HK-2 (cell line): ENCODE measurements at regions not wholly inside any gene's neighbourhood (a gene's known extent, or its start where the extent isn't known, plus 50 kb on each side); places are given as distances from the start of the nearest gene placed in this dataset.
A peak's percentile ranks its signal among the peaks of the same experiment; 100 is the strongest.
"Not testable (repeated sequence)": the region's sequence is repeated elsewhere in the genome, so short reads cannot be mapped to it uniquely, and the experiment has no call there.

Experiments
- DNase-seq: peaks from one replicate; pipeline ENCODE4 v3.0.0-alpha.2; 2018; ENCODE audit not compliant: unreplicated experiment

DNA sequence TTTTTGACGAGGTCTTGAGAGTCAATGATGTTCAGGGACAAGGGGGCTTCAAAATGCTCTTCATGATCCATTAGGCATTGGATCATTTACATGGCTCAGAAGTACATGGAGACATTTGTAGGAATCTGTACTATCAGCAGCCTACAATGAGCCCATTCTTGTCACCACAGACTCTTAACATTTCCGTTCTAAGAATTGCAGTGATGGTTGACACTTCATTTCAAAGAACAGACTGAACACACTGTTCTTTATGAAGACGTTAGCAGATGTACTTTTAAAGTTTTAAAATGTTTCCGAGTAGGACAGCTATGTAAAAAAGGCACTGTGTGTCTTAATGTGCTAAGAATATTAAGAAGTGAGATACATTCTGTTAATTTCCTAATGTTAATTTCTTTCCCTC is 97.3 kb upstream of the GOT2 start:
- DNase-seq = no peak

GRCh38 chr16:58828901-58829545 is 94.9 kb upstream of the GOT2 start:
- no peak for DNase-seq

DNA sequence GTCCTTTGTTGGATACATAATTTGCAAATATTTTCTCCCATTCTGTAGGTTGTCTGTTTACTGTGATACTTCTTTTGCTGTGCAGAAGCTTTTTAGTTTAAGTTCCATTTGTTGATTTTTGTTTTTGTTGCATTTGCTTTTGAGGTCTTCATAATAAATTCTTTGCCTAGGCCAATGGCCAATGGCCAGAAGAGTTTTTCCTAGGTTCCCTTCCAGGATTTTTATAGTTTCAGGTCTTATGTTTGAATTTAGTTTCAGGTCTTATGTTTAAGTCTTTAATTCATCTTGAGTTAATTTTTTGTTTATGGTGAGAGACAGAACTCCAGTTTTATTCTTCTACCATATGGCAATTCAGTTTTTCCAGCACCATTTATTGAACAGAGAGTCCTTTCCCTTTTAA is 90.1 kb upstream of the GOT2 start:
- DNase-seq = no peak

GRCh38 chr16:58821886-58822285 is 87.8 kb upstream of the GOT2 start:
- DNase-seq = no peak

DNA sequence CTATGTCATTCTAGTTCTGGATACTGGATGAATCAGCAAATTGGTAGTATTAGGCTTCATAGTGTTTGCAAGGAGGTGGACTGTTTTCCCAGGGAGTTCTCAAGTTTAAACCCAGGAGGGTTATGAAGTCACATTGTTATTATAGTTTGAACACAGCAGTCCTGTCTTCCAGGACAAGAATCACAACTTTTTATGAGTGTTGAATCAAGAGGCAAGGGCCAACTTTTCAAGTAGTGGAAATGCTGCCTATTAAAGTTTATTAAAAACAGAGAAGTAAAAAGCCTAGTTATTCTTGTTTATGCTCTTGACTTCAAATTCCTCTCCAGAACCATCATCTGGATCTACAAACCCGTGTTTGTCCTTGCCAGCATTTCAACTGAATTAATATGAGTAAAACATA is 86.3 kb upstream of the GOT2 start:
- no peak for DNase-seq

DNA sequence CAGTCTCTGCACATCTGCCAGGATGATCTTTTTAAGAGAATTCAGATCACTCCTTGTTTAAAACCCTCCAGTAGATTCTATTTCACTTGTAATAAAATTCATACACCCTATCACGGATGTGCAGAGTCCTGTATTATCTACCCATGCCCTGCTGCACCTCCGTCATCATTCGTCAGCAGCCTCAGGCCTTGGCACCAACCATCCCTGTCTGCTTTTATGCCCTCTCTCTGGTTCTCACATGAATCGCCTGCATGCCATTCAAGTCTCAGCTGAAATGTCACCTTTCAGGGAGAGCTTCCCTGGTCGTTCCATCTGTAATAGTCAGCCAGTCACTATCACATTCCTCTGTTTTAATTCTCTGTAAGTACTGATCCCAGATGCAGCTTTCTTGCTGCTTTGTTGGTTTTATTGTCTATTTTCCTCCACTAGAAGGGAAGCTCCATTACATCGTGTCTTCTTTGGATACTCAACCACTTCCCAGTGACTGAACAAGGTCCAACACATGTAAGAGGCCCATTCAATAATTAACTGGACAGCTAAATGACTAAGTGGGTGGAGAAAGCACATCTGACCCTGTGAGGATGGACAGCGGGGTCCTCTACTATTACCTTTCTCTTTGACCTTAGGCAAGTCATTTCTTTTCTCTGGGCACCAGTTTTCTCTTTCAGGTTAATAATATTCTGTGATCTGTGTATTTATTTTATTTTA is 81.2 kb upstream of the GOT2 start:
- no peak for DNase-seq

- peak; percentile 35 for DNase-seq
Measured at GRCh38 chr16:58814348-58814801, 80.3 kb upstream of the GOT2 start.

DNA sequence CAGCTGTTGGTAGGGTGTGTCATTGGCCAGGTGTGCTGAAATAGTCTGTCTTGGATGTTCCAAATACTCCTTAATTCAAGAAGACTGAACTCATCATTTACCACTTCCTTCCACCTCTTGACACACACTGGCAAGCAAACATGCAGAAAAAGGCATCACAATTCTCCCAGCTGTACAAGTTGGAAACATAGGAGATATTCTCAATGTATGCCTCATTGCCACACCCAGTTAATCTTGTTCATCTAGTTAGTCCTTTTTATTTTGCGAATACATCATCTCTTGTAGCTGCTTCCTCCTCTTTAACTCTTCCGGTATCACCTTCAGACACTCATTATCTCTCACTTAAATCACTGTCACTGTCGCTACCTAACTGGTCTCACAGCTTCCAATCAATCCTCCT is 75.1 kb upstream of the GOT2 start:
- DNase-seq = no peak

DNA sequence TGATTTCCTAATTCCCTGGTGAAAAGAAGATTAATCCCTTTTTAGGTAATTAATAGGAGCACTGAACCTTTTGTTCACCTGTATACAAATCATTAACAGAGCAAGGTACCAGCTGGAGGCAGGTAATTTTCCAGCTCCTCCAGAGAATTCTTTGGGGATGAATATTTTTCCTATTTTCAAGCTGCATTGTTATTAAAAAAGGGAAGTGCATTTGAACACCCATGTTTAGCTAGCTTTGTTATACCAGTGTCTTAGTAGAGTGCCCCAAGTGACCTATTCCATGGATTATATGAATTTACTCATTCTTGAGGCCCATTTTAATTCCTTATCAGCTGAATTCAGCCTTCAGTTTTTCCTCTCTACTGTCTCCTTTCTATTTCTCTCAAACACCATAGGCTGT is 73.2 kb upstream of the GOT2 start:
- DNase-seq = no peak

DNA sequence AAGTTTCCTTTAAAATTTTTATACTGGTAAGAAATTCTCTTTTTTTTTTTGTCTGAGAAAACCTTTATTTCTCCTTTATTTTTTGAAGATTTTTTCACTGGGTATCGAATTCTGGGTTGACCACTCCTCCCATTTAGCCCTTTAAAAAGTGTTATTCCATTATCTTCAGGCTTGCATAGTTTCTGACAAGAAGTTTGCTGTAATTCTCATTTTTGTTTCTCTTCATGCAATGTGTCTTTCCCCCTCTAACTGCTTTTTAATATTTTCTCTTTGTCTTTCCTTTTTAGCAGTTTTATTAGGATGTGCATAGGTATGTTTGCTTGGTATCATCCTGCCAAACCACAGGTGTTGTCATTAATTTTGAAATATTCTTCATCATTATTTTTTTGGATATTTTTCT is 67.7 kb upstream of the GOT2 start:
- DNase-seq = no peak

DNA sequence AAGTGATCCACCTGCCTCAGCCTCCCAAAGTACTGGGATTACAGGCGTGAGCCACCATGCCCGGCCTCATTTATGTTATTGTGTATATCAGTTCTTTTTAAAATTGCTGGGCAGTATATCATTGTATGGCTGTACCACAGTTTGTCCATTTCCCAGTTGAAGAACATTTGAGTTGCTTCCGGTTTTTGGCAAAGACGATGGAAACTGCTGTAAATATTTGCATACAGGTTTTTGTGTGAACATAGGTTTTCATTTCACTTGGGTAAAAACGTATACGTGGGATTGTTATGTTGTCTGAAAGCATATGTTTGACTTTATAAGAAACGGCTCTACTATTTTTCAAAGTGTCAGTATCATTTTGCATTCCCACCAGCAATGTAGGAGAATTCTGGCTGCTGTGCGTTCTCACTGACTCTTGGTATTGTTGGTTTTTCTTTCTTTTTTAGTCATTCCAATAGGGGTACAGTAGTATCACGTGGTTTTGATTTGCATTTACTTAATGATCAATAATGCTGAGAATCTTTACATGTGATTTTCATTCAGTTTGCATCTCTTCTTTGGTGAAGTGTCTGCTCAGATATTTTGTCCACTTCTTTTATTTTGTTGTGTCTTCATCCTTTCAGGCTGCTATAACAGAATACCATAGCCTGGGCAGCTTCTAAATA is 63.2 kb upstream of the GOT2 start:
- no peak for DNase-seq

GRCh38 chr16:58793366-58793765 is 59.2 kb upstream of the GOT2 start:
- no peak for DNase-seq

- no peak for DNase-seq
Measured at GRCh38 chr16:58792188-58792587, 58.1 kb upstream of the GOT2 start.

GRCh38 chr16:58790816-58791557 is 56.9 kb upstream of the GOT2 start:
- not testable (repeated sequence) for DNase-seq

- DNase-seq = no peak
Measured at GRCh38 chr16:58789351-58789750, 55.2 kb upstream of the GOT2 start.
